ENCODE measurements at regions not wholly inside any gene's neighbourhood (a gene's known extent, or its start where the extent isn't known, plus 50 kb on each side); places are given as distances from the start of the nearest gene placed in this dataset.
"Not testable (repeated sequence)": the region's sequence is repeated elsewhere in the genome, so short reads cannot be mapped to it uniquely, and the experiment has no call there.

DNA sequence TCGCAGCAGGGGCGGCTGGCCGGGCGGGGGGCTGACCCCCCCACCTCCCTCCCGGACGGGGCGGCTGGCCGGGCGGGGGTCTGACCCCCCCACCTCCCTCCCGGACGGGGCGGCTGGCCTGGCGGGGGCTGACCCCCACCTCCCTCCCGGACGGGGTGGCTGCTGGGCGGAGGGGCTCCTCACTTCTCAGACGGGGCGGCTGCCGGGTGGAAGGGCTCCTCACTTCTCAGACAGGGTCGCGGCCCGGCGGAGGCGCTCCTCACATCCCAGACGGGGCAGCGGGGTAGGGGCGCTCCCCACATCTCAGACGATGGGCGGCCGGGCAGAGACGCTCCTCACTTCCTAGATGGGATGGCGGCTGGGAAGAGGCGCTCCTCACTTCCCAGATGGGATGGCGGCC lies 260.2 kb upstream of the PTCHD4 start:
- not testable (repeated sequence) for TF ChIP-seq EZH2 (IDR thresholded peaks at IDR 0.05; ENCODE audit: low read length, unreplicated experiment); CTCF (conservative IDR thresholded peaks at IDR 0.05; ENCODE audit: low read depth, low read length); EZH2phosphoT487 (IDR thresholded peaks at IDR 0.05; ENCODE audit: borderline replicate concordance, low read length)

All from PC-3 (cell line).